Activated CD8-positive, alpha-beta memory T cell treated with anti-CD3 and anti-CD28 coated beads for 1 hour (primary cell): ENCODE measurements at regions not wholly inside any gene's neighbourhood (a gene's known extent, or its start where the extent isn't known, plus 50 kb on each side); places are given as distances from the start of the nearest gene placed in this dataset.

Experiments
- DNase-seq, 2 donors: peaks; one replicate each; pipeline ENCODE4 v3.0.0-alpha.2; 2020; ENCODE audit warnings: low read depth in 1 of 2; ENCODE audit errors: extremely low read depth in 1 of 2

DNA sequence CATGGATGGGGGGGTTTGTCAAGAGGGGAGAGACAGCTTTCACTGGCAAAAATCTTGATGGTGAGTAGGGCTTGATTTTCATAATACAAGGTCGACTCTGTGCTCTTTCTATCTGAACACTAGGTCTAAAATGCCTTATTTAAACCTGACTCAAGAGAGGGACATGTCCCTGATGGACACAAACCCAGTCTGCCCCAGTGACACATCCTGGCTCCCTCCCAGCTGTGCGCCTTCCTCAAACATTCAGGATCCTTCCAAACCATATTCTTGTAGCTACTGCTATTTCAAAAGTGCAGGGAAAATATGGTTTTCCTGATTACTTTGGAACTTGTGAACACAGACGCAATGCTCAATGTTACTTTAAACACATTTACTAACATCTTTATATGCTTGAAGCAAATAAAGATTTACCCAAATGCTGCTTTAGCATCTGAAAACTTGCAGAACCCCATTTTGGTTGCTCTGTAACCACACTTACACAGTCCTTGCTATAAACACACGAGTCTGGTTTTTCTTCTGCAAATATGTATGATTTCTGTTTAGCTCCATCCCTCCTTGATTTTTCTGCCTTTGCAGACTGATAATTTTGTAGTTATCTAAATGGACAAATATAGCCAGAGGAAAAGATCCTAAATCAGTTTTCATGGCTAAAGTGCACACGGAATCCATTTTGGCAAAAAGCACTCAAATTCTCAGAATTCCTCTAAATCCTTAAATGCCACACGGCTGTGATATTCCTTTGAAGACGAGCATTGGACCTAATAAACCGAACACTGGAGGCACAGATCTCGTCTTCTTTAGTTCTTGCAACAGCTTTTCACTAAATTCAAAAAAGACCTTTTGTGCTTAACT, 499.9 kb upstream of the ZFHX3 start:
- no peak for DNase-seq

DNA sequence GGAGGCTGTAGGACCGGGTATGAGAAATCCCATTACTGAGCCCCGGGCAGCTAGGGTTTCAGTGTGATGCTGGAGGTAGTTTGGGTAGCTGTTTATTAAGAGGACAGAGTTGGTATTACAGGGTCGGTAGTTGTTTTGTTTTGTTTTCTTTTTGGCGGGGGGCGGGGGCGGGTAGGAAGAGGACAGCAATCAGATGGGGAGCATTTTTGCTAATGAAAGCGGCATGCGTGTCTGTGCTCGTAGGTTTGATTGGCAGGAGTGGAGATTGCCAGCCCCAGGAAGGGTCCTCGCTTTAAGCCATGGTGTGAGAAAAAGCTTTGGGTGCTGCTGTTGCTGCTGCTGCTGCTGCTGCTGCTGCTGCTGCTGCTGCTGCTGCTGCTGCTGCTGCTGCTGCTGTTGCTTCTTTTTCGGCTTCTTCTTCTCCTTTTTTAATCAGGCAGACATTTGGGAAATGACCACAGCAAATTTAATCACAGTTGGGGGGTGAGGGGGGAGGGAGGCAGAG, 498.5 kb upstream of the ZFHX3 start:
- no peak for DNase-seq

DNA sequence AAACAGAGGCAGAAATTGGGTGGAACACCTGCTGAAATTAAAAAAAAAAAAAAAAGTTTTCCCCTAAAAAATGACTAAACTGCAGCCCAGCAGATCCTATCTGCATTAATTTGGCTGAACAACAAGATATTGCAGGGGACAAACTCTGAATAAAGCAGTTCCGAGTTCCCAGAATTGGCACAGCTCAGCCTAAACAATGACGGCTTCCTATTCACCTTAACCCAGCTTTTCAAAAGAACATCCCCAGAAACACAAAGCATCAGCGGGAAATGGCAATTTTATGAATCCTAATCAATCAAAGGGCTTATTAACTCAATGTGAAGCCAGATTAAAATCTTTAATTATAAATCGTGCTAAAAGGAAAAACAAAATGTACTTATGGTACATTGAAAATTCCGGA, 497.8 kb upstream of the ZFHX3 start:
- DNase-seq, result no peak

DNA sequence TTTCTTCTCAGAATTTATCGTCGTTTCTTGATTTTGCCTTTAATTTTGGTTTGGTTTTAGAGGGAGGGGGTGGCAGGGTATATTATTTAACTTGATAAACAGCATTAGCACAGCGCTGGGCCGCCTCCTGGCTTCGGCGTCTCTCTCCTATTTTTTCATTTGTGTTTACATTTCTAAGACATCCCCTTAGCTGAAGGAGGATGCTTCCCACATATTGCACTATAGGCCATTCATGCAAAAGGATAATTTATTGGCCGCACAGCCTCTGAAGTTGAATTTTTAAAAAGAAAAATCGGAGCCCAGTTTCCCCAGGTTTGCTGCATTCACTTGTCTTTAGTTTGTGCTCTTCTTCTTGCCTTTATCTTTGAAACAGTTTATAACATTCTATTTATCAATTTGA, 497.4 kb upstream of the ZFHX3 start:
- no peak for DNase-seq

DNA sequence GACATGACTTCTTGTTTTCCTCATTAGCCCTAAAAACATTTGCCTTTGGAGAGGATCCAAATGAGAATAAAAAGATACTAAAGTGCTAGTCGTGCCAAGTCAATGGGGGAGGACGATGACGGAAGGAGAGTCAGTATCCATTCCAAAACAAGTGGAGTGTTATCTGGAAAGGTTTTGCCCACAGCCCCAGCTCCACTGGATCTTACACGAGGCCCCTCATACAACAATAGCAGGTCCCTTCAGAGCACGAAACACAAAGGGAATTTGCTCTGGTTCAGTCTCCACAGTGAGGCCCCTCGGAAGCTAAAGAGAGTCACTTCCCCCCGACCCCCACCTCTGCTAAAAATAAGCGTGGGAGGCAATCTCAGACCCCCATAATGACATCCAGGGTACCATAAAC, 496.9 kb upstream of the ZFHX3 start:
- no peak for DNase-seq

DNA sequence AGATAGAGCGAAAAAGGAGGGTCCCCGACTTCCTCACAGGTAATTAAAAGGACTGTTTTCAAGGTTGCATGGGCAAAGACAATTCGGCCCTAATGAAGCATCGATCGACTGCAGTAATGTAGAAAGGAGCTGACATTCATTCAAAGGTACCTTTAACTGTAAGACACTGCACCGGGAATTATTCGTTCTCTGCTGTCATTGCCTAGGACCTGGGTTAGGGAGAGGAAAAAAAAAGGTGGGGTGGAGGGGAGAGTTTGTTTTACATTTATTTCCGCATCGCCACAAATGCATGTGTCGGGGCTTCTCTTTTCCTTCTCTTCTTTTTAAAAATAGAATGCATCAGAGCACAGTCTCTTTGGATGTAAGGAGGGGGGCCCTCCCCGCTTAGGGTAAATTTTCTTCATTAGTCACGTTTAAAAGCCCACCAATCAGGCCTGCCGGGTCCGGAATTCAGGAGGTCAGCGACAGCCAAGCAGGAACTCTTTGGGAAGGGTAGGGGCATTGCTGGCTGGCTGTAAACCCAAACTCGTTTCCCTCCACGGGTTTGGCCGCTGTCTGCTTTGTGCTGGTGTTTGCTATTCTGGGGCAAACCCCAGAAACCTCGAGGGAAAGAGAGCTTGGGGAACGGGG, 496.2 kb upstream of the ZFHX3 start:
- no peak for DNase-seq

DNA sequence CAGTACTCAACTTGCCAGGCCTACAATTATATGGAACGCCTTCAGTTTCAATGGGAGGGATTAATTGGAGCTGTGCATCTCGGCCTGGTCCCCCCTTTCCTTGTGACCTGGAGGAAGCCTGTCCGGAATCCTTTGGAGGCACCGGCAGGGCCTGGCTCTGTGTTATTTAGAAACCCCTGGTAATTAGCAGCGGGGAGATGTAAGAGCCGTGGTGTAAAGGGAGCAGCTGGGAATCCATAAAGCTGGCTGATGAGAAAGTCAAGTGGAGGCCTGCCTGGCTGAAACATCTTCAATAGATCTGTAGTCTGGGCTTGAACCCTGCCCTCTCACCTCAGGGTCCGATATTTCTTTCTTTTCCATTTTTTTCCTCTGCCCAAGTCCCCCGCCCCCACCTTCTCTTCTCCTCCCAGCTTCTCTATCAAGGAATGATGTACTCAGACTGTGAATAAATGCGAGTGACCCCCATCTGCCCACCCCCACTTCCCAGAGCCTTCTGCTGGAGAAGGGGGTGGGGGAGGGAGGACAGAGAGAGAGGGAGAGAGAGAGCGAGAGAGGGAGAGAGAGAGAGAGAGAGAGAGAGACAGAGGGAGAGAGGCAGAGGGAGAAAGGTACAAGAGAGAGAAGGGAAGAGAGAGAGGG, 495.5 kb upstream of the ZFHX3 start:
- no peak for DNase-seq

DNA sequence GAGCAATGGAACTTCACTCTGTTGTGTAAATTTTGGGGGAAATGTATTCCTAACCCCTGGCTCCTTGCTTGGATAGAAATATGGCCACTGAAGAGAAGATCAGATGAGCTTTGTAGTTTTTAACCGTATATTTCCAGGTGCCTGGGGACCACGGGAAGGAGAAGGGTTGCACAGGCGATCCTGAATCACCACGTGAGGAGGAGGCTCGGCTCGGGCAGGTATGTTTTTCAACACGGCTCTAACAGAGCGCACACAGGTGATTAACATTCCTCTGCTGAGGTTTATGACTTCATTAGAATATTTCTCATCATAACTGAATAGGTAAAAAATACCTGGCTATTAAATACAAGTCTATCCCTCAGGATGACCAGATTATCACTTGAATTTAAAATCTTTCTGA, 495.0 kb upstream of the ZFHX3 start:
- DNase-seq, result no peak

DNA sequence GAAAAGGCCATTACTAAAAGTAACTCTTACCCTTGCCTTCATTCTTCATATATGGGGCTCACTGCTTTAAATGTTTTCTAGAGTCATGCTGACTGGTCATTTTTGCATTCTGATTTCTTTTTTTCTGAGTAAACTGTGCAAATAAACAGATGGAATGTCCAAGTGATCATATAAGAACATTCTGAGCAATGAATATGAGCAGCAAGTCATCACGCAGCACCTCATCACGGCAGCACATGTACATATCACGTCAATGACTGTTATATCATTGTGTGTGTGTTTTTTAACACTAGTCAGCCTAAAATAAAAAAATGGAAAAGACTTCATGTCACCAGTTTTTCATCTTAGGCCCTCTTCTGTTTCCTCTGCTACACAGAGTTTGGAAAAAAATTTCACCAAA, 490.0 kb upstream of the ZFHX3 start:
- DNase-seq, result no peak

DNA sequence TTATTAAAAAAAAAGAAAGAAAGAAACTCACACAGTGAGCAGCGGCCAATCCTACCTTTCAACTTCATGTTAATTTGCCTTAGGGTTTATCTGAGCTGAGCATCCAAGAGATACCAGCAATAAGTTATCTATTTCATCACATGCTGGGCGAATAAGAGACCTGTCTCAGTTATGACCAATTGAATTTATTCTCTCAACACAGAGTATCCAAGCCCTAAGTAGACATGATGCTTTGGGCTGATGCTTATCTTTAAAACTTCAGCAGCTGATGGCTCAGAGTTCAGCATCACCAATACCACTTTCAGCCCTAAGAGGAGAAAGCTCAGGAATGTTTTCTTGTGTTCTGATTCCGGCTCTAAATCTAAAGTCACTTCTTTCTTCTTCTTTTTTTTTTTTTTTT, 489.0 kb upstream of the ZFHX3 start:
- no peak for DNase-seq

DNA sequence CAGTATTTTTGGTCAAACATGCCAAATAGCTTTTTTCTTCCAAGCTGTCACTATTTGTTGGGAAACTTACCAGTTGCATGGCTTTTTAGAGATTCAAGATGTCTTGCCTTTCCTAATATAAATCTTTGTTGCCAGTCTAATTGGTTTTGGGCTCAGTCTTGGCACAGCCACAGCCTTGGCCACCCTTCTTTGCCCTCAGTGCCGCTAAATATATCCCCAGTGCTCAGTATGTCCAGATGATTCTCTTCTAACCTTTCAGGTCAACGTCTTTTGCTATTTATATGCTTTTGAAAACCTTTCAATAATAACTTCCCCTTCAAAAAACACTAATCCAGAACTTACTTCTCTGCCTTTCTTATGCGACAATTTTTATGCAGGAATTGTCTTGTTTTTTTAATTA, 483.1 kb upstream of the ZFHX3 start:
- DNase-seq, result no peak

DNA sequence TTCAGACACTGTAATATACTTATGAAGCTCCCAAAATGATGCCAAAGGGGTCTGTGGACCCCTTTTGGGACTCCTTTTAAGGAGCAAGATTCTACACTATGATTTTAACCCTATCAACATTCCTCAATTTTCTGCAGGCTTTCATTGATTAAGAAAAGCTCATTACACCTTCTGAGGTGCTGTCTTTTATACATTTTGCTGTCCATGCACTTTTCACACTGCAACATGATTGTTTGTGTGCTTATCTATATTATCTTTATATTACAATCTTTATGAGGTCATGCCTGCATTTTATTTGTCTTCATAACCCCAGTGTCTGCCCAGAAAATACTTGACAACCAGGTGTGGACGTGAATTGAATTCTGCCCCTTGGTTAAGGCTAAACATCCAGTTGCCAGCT, 482.6 kb upstream of the ZFHX3 start:
- DNase-seq, result no peak

DNA sequence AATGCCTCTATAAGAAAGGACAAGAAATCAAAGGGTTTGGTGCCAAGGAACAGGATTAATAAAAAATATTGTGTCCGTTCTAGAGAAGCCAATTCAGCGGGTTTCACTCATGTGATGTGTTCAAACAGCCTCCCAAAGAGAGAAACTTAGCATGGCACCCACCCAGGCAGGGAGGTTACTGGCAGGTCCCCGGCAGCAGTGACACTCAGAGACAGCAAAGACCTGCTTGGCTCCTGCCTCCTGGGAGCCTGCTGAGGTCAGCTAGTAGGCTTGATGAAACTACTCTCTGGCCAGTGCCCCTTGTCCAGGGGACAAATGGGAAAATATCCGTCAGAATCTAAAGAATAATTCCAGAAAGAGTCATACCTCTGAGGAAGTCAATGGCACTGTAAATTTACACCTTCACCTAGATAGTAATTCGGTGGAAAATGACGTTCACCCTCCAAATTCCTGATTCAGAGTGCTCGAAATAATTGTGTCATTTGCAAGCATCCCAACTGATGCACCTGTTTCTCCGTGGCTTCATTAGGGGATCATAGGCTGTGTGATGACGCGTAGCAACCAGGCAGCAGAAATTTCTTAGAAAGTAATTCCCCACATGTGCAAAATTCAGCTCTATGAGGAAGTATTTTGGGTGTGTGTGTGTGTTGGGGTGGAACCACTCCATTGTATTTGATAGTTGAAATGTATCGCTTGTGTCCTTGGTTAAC, 481.5 kb upstream of the ZFHX3 start:
- no peak for DNase-seq

DNA sequence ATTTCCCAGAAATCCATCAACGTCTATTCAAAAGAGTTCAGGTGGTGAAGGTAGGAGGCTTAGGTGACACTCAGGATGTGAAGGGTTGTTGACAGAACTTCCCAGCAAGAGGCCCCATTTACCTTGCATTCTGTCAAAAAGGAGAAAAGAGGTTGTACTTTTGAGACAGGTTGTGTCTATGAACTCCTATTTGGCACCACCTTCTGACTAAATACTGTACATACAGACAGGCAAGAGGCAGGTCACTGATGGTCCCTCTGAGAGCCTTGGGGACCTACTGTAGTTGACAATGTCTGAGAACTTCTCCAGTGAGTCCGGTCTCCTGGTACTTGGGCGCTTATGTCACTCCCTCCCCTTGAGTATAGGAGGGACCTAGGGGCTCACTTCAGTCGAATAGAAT, 479.3 kb upstream of the ZFHX3 start:
- DNase-seq, result no peak

DNA sequence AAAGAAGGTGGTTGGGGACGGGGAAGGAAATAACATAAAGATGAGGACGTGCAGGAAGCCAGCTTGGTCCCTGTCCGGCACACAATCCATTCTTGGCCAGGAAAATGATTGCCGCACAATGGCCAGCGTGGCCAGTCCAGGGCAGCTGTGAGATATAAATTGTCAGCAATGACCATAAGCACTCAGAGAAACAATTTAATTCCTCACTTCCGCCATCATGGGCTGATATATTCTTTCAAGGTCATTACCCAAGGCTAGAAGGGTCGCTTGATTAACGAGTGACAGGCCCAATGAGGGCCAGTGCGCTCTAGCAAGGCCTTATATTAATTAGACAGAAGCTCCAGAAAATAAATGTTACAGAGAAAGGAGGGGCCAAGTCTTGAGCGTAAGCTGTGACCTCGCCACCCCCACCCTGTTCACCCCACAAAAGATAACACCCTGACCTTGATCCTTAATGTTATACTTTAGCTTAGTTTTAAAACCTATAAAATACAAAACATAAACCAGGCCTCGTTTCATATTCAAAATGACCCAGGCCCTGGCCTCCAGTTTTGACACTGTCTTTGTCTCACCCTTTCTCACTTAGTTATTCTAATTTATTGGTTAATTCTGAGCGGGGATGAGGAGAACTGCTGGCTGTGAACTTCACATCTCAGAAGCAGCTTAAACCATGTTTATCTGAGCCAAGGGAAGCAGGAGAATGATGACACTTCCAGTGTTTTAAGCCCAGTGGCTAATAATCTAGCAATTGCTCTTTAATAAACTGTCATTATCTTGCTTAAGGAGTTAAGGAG, 478.3 kb upstream of the ZFHX3 start:
- DNase-seq, result no peak

DNA sequence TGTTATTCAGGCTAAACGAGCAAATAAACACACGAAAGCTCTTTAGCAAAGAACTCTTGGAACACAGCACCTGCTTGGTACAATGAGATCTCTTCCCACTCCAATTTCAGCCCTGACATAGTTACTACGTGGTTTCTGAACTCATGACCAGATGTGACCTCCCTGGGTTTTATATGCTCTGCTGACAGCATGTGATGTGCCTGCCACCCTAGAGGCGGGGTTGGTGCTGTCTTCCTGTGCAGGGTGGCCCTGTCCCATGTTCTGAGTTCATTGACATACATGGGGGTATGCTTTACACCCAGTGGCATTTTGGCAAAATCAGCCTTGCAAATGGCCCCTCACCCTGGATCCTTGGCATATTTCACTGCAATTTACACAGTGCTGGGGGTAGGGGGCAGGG, 475.3 kb upstream of the ZFHX3 start:
- DNase-seq, result no peak

DNA sequence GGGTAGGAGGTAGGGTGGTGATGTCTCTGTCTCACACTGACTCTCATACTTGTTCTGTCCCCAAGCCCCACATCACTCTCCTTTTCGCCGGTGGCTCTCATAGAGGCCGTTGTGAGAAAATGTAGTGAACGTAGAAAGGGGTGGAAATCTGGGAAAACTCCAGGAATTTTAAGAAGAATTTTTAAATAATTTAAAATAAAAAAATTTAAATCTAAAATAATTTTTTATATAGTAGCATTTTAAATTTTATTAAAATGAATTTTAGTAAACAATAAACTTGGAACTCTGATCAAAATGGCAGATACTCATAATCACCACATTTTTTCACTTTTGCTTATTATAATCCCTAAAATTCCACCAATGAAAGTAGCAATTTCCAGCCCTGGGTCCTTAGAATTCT, 473.6 kb upstream of the ZFHX3 start:
- no peak for DNase-seq

DNA sequence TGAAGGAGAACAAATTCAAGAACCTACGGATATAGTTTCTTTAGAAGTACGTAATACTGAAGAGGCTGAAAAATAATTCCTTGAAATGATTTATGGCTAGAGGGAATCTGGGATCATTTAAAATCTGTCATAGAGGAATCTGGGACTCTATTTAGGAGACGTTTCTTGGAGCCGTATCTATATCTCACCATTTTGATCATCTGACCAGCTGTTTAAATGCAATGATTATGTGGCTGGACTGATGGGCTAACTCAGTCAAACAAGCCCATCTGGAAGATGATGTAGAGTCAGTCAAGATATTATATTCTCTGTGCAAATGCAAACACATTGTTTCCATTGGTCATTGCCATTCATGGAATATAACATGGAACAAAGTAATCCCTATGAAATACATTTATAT, 467.7 kb upstream of the ZFHX3 start:
- DNase-seq, result no peak

DNA sequence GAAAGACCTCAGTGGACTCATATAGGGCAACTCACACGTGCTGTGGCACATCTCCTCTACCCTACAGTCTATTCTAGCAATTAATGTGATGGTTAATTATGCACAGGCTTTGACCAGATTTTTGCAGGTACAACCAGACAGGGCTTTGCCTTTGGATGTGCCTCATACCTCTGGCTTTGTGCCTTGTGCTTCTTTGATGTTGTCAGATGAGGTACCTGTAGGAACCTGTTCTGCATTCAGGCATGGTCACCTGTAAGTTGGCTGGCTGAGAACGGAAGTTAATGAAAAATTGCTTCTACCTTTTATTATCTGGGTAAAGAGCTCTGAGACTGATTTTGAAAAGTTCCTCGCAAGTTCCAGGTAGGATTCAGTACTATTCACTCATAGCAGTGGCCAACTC, 462.9 kb upstream of the ZFHX3 start:
- no peak for DNase-seq

DNA sequence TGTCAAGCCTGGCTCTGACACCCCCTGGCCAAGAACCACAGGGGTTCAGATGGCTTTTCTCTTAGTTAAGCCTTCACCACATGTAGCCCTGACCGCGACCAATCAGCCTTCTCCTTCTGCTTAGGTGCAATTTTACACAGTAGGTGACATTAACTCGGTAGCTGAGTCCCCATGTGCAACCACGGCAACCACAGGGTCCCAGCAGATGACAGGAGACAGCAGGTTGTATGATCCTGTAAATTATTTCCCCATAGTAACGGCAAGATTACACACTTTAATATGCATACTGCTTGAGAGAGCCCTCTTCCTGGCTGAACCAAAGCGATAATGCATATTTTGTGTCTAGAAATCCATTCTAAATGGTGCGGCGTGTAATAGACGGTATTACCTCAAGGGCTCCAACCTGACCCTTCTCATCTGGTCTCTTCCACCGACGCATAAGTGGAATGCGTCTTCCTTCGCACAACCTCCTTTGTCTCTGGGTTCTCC, 458.7 kb upstream of the ZFHX3 start:
- no peak for DNase-seq
